GM18868 (cell line): ENCODE measurements at regions not wholly inside any gene's neighbourhood (a gene's known extent, or its start where the extent isn't known, plus 50 kb on each side); places are given as distances from the start of the nearest gene placed in this dataset.

ENCODE experiments used
- ATAC-seq: cut with Tn5 transposase; IDR thresholded peaks from one replicate; pipeline ENCODE4 v1.9.1; 2021; ENCODE audit warnings: mild to moderate bottlenecking, moderate library complexity; ENCODE audit not compliant: unreplicated experiment

DNA sequence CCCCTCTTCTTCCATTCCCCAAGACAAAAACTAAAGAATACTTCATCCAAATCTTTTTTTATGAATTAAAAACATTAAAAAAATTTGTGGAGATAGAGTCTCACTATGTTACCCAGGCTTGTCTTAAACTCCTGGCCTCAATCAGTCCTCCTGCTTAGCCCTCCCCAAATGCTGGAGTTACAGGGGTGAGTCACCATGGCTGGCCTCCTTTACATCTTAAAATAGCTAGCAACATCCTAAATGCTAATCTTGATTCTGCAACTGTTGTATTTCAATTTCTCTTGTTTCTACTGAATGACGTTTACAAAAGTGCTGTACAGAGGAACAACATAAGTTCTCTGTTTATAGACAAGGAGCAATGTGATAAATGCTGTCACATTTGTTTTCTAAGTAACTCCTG is 483.5 kb downstream of the ADGRL2 start:
- no peak for ATAC-seq

DNA sequence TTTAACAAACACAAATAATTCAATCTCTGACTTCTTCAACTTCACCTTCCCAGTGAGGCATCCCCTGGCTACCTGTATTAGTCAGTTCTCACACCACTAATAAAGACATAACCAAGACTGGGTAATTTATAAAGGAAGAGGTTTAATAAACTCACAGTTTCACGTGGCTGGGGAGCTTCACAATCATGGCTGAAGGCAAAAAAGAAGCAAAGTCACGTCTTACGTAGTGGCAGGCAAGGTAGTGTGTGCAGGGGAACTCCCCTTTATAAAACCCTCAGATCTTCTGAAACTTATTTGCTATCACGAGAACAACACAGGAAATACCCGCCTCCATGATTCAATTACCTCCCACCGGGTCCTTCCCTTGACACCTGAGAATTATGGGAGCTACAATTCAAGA is 478.5 kb downstream of the ADGRL2 start:
- ATAC-seq: peak; percentile 83

DNA sequence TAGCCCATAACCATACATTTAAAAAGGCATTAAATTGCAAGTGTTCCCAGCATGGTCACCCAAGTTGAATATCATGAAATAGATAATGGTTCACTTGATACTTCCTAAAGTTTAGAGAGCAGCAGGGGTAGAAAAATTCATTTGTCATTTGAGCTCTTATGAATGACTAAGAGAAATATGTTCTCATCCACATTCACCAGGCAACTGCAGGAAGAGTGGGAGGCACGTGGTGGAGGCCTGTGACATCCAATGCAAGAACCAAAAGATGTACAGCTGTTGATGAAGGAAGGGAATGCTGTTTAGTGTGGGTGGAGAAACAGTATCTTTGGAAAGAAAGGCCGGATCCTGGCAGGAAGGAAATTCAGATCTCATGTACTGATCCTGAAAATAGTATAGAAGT is 473.1 kb downstream of the ADGRL2 start:
- ATAC-seq: no peak

DNA sequence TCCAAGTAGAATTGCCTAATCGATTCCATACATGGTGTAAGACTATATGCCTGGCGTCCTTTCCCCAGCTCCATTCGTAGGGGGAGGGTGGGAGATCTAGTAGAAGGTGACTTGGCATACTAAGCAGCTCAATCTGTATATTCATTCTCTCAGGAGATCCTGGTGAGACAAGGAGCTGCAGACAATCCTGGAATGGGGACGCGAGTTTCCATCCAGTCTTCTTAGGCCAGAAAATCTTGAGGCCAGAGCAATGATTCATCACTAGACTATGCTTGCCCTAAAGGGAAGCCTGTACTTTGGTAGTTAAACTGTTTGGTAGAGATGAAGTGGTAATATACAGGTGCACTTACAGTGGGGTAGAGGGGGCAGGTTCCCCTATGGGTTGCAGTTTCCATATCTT is 468.7 kb downstream of the ADGRL2 start:
- no peak for ATAC-seq

DNA sequence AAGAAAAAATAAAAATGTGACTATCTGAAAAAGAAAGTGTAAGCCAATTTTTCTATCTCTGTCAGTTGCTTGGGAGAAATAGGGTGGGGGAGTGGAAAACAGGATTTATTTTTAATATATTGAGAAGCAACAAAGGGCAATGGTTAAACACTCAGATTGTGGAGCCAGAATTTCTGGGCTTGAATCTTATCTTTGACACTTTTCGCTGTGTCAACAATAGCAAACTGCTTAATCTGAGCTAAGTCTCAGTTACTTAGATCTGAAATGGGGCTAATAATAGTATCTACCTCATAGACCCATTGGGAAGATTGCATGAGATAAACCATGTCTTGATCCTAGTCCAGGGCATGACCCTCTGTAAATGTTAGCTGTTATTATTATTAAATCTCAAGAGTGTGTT is 468.1 kb downstream of the ADGRL2 start:
- no peak for ATAC-seq

DNA sequence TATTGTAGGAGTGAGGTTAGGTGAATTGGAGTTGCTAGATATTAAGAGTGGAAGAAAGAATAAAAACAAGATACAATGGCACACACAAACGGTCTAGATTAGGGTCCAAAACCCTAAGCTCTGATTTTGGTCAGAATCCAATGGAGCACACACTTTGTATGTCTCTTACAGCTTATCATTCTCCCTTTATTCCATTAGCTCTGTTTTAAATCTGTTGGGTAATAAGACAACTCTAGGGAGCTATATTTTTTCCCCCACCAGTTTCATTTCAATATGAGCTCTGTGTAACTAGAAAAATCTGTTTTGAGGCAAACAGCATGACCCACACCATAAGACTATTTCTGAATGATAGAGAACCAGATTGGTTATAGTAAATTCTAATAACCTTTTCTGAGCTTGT is 465.6 kb downstream of the ADGRL2 start:
- no peak for ATAC-seq

DNA sequence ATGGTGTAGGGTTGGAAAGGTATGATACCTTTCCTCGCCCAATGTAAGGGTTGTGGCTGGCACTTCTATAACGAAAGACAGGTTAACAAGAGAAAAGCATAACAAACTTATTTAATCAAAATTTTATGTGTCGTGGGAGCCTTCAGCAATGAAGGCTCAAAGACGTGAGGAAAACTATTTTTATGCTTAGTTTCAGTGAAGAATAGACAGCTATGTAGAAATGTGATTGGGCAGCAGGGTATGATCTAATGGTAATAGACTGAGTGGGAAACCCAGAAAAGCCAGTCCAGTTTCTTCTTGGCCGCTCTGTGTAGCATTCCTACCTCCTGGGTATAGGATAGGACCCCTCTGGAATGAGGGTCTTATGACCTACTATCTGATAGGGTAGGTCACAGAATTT is 464.7 kb downstream of the ADGRL2 start:
- no peak for ATAC-seq

DNA sequence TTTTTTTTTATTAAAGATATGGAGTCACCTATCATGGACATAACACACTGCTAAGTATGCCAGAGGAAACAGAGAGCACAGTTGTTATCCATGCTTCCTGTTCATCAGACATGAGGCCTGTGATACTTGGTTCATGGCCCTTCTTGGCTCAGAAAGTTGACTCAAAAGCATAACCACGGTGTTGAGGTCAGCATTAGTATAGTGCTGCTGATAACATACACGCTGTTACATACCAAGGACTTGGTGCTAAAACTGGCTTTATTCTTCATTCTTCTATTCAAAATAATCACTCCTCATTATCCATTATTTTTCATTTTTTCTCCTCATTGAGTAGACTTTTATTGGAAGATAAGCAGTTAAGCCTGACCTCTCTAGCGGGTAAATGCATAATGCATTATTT is 464.1 kb downstream of the ADGRL2 start:
- ATAC-seq: peak; percentile 58

DNA sequence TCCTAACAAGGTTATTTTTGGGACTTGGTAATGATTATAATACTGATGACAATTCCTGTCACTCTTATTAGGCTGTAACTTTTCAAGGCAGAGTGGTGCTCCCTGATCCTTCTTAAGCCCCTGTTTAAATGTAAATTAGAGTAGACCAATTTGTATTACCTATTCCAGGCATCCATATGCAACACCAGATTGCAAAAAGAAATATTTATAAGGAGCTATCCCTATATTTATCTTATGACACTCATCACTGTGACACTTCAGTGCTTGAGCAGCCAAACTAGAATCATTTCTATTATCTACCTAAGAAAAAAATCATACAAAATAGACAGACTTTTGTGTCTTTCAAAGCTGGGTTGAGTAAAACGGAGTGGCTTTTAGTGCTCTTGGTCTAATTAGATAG is 462.7 kb downstream of the ADGRL2 start:
- no peak for ATAC-seq

DNA sequence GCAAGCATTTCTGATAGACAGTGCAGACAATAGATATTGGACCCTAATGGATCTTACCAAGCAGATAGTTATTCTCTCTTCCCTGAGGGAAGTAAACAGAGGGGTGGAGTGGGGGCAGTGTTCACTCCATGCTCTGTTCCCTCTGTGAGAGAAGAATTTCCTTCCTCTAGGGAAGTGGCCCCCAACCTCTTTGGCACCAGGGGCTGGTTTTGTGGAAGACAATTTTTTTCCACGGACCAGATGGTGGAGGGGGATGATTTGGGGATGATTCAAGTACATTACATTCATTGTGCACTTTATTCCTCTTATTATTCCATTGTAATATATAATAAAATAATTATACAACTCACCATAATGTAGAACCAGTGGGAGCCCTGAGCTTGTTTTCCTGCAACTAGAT is 459.9 kb downstream of the ADGRL2 start:
- ATAC-seq: no peak

DNA sequence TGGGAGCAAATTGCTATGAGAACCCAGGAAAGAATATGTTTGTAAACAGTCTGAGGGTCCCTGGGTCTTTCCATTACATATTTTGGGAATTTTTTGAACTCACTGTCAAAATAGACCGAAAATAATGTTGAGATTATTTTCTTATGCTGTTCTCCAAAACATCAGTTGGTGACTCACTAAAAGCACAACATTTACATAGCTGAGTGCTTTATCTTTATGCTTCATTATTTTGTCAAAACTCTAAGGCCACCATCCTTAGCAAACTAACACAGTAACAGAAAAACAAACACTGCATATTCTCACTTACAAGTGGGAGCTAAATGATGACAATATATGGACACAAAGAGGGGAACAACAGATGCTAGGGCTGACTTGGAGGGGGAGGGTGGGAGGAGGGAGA is 459.3 kb downstream of the ADGRL2 start:
- no peak for ATAC-seq

DNA sequence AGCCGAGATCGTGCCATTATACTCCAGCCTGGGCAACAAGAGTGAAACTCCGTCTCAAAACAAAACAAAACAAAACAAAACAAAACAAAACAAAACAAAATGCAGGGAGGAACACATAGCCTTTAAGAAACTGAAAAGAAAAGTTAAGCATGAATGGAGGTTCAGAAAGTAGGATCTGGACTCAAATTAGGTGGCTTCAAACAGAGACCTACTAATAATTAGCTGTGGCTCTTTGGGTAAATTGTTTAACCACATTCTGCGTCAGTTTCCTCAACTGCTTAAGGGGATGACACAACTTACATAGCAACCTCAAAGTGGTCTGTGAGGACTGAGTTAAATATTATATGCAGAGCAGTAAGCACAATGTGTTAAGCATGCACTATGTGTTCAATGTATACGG is 458.2 kb downstream of the ADGRL2 start:
- no peak for ATAC-seq

DNA sequence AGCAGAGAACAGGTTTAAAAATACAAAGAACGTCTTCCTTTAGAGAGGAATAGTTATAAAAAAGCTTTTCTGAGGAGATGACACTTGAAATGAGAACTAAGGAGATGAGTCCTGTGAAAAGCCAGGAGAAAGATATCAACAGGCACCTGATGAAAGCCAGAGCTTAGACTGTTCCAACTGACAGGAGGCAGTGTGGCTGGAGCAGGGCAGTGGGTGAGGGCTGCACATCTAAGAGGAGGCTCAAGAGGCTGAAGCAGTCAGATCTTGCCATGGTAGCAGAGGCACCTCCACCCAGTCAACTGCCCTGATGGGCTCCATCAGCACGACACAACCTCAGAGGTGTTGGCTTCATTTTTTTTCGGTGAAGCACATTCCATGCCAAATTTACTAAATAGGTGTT is 445.3 kb downstream of the ADGRL2 start:
- no peak for ATAC-seq

DNA sequence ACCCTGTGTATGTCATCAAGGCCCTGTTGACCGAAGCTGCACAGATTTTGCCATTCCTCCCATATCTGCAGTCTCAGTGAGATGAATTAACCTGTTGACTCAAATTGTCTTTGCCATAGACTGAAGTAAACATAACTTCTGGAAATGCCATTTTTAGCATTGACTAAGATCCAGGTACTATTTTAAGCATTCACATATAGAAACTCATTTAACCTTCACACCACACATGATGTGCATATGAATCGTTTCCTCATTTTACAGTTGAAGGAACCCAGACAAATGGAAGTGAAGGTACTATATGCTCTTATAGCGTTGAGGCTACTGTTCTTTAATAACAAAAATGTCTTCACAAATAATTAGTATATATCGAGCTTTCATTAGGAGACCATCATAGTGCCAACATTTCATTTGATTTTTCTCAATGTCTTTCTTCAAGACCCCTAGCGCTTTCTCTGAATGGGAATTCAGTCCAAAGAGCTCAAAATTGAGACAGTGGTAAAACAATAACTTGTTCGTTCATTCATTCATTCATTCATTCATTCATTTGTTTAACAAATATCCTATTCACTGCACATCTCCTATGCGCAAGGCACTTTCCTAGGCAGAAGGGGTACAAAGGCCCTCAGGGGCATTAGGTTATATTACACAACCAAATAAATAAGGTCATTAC is 444.7 kb downstream of the ADGRL2 start:
- ATAC-seq: peak; percentile 71

DNA sequence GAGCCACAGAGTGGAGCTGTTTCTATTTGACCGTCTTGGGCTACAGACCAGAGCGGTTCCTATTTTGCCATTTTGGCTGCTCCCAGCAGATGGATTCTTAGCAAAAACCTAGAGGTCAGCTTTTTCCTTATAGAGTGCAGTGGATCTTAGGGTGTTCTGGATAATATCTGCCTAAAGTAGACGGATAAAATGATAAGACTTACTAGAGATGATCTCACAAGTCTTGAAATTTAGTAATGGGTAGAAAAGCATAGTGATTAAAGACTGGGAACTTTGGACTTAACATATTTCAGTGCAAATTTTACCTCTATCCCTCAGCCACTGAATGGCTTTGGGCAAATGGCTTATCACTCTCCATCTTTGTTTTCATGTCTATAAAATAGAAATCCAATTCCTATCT is 439.8 kb downstream of the ADGRL2 start:
- ATAC-seq: no peak

DNA sequence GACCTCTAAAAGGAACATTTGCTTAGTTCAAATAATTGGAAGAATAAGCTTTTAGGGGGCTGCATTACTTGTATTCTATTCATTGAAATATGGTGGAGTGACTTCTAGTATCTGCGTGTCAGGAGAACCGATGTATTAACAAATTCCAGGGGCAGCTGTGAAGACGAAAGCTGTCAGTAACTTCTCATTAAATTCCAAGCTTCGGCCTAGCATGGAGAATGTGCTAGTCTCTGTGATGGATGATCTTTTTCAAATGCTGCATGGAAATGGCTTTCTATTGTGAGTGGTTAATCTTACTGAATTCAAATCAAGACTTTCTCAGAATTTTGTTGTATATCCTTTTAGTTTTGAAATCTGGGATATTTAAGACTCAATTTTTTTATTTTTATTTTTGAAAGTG is 429.9 kb downstream of the ADGRL2 start:
- no peak for ATAC-seq

DNA sequence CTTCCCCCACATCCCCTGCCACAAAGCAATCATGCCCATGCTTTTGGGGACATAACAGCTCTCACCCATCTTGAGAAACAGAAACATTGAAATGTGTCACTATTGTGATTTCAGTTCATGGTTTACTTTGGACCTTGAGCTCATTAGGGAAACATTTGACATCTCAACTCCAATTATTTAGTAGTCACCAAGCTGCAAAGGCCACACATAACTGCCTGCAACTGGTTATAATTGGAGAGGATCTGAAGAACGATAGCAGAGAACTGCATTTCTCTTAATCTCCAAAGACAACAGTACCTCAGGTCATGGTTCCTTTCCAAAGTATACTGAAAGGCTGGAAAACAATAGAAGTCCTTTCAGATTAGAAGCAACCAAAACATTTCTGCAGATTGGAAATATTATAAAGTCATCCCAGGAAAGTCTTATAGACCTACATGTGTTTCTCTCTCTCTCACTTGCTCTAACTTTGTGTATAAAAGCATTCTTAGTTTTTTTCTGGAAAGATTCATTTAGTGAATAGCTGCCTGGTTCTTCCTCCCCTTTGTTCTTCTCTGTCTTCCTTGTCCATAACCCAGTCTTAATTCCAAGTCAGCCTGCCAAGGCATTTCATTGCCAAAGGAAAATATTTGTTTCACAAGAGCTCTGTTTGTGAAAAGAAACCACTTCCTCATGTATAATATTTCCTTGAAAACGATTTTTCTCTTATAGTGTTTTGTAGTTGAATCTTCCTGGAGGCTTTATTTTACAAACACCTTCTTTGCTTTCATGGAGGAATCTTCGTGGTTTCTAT is 426.8 kb downstream of the ADGRL2 start:
- no peak for ATAC-seq

DNA sequence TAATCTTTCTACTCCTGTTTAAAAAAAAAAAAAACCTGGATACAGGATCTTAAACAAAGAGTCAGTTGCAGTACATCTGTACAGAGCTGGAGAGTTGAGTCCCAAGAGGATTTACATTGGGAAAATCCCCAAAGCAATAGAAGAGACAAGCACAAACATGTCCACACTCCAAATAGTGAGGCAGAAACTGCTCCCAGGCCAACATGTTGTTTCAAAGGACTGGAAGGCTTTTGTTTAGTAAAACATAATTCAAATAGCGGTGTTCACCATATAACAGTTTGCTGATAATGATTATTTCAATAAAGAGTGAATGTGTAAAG is 425.4 kb downstream of the ADGRL2 start:
- peak; percentile 26 for ATAC-seq

DNA sequence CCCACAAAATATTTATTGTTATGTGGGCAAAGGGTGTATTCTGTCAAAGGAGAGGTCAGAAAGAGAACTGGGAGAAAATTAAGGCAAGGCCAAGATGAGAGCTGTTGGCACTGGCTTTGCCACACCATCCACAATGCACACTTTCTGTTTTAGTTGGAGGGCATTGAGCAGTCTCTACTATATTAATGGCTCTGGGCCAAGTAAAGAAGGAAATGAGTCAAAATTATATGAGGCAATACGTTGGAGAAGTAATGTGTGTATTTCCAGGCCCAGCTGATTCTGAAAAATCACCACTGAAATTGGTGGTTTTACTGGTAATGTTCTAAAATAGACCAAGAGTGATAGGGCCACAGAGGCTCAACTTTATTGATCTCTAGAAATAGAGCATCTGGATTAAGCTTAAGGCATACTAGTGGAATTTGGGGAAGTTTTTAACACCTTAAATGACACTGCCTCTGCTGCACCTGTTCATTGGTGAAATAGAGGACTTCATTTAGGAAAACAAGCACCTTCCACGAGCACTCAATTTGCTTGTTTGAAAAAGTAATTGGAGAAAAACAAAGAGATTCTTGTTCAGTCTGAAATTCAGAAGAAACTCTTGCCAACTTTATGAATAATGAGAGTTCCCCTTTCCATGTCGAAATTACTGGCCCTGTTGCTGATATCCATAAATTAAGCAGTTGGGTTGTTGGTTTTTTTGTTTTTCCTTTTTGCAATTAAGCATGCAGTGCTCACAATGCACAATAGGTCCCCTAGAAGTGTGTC is 424.9 kb downstream of the ADGRL2 start:
- ATAC-seq: peak; percentile 88

DNA sequence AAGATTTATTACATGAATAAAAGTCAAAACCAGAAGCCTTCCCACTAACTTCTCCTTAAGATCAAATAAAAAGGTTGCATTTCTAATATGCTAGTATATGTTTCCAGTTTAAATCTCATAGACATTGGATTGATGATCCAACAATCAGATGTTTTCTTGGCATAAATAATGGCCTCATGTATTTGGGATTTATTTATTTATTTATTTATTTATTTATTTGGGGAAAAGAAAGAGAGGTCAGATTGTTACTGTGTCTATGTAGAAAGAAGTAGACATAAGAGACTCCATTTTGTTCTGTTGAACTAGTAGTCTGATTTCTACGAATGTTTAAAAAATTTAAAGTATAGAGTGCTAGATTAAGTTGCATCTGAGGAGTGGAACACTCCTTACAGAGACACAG is 422.4 kb downstream of the ADGRL2 start:
- ATAC-seq: no peak

DNA sequence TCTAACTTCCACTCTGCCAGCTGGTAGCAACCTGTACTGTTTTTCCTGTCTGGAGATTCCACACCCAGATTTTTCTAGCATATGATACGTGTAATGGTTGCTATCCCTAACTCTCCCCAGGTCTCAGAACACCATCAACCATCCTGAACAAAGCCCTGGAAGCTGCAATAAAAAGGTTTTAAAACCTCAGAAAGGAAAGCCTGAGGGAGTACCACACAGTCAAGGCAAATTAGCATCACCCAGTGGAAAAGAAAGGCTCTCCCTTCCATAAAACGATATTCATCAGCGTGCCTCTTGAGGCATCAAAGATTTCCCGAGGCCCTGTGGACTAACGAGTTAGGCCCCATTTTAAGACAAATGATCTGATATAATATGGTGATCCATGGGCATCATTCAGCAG is 421.0 kb downstream of the ADGRL2 start:
- ATAC-seq: no peak

DNA sequence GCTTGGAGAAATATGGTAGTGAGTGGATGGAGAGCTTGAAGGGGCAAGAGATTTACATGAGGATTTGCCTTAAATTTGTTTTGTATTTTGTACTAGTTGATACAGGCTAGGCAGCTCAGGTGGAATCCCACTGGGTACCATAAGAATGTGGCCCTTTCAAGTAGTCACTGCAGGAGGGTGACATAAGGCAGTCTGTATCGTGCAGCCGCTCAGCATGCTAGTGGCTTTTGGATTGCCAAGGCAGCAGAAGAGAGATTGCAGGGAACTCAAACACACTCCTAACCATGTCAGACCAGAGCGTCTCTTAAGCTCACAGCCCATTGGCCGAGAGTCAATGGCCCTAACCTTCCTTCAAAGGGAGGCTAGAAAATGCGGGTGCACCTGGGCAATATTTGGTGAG is 420.0 kb downstream of the ADGRL2 start:
- ATAC-seq: no peak
